ENCODE measurements at regions not wholly inside any gene's neighbourhood (a gene's known extent, or its start where the extent isn't known, plus 50 kb on each side); places are given as distances from the start of the nearest gene placed in this dataset.

- no peak for DNase-seq (ENCODE audit: low spot score)
Measured at GRCh38 chr7:132672200-132672990, 96.1 kb upstream of the PLXNA4 start.

- DNase-seq (ENCODE audit: low spot score): no peak
Measured at GRCh38 chr7:132666774-132667172, 90.5 kb upstream of the PLXNA4 start.

GRCh38 chr7:132666071-132666773 lies 90.0 kb upstream of the PLXNA4 start:
- DNase-seq (ENCODE audit: low spot score): no peak

- DNase-seq (ENCODE audit: low spot score): no peak
Measured at GRCh38 chr7:132656846-132657776, 80.8 kb upstream of the PLXNA4 start.

- no peak for DNase-seq (ENCODE audit: low spot score)
Measured at GRCh38 chr7:132656341-132656740, 80.1 kb upstream of the PLXNA4 start.

- DNase-seq (ENCODE audit: low spot score): no peak
Measured at GRCh38 chr7:132655131-132655727, 79.0 kb upstream of the PLXNA4 start.

- DNase-seq (ENCODE audit: low spot score): no peak
Measured at GRCh38 chr7:132654150-132654549, 77.9 kb upstream of the PLXNA4 start.

GRCh38 chr7:132653366-132653930 lies 77.2 kb upstream of the PLXNA4 start:
- DNase-seq (ENCODE audit: low spot score): no peak

GRCh38 chr7:132652507-132652906 lies 76.2 kb upstream of the PLXNA4 start:
- no peak for DNase-seq (ENCODE audit: low spot score)

- no peak for DNase-seq (ENCODE audit: low spot score)
Measured at GRCh38 chr7:132650498-132650897, 74.2 kb upstream of the PLXNA4 start.

- DNase-seq (ENCODE audit: low spot score): no peak
Measured at GRCh38 chr7:132647311-132647710, 71.0 kb upstream of the PLXNA4 start.

GRCh38 chr7:132646052-132646451 lies 69.8 kb upstream of the PLXNA4 start:
- no peak for DNase-seq (ENCODE audit: low spot score)

- DNase-seq (ENCODE audit: low spot score): no peak
Measured at GRCh38 chr7:132643302-132643701, 67.0 kb upstream of the PLXNA4 start.

- no peak for DNase-seq (ENCODE audit: low spot score)
Measured at GRCh38 chr7:132641238-132641637, 65.0 kb upstream of the PLXNA4 start.

- DNase-seq (ENCODE audit: low spot score): no peak
Measured at GRCh38 chr7:132639983-132640382, 63.7 kb upstream of the PLXNA4 start.

GRCh38 chr7:132638000-132638399 lies 61.7 kb upstream of the PLXNA4 start:
- no peak for DNase-seq (ENCODE audit: low spot score)

GRCh38 chr7:132636581-132636980 lies 60.3 kb upstream of the PLXNA4 start:
- DNase-seq (ENCODE audit: low spot score): no peak

GRCh38 chr7:132635127-132635526 lies 58.9 kb upstream of the PLXNA4 start:
- DNase-seq (ENCODE audit: low spot score): no peak

GRCh38 chr7:132630834-132631233 lies 54.6 kb upstream of the PLXNA4 start:
- no peak for DNase-seq (ENCODE audit: low spot score)

All from LoVo (cell line).